ENCODE measurements at regions not wholly inside any gene's neighbourhood (a gene's known extent, or its start where the extent isn't known, plus 50 kb on each side); places are given as distances from the start of the nearest gene placed in this dataset.

GRCh38 chr11:8833568-8834315 lies 77.2 kb upstream of the AKIP1 start:
- DNase-seq (ENCODE audit: low read depth), result no peak
- no peak overlapping the region for H3K4me3 ChIP-seq (replicated peaks; ENCODE audit: low read depth, low read length)
- TF ChIP-seq CTCF (IDR thresholded peaks at IDR 0.05; ENCODE audit: low read length, missing control alignments), result no peak

GRCh38 chr11:8834379-8834778 lies 76.6 kb upstream of the AKIP1 start:
- no peak overlapping the region for H3K4me3 ChIP-seq (replicated peaks; ENCODE audit: low read depth, low read length)

GRCh38 chr11:8838248-8838647 lies 72.7 kb upstream of the AKIP1 start:
- TF ChIP-seq CTCF (IDR thresholded peaks at IDR 0.05; ENCODE audit: low read length, missing control alignments), result no peak
- DNase-seq (ENCODE audit: low read depth), result peak; percentile 85
- H3K4me3 ChIP-seq (replicated peaks; ENCODE audit: low read depth, low read length), result no peak overlapping the region

More at GRCh38 chr11:8834379-8834778, 76.6 kb upstream of the AKIP1 start:
- DNase-seq (ENCODE audit: low read depth), result no peak
- no peak for TF ChIP-seq CTCF (IDR thresholded peaks at IDR 0.05; ENCODE audit: low read length, missing control alignments)

GRCh38 chr11:8839306-8839956 lies 71.6 kb upstream of the AKIP1 start:
- DNase-seq (ENCODE audit: low read depth), result no peak
- no peak overlapping the region for H3K4me3 ChIP-seq (replicated peaks; ENCODE audit: low read depth, low read length)
- TF ChIP-seq CTCF (IDR thresholded peaks at IDR 0.05; ENCODE audit: low read length, missing control alignments), result no peak

- H3K4me3 ChIP-seq (replicated peaks; ENCODE audit: low read depth, low read length), result no peak overlapping the region
- DNase-seq (ENCODE audit: low read depth), result peak; percentile 47
- TF ChIP-seq CTCF (IDR thresholded peaks at IDR 0.05; ENCODE audit: low read length, missing control alignments), result no peak
Observed at GRCh38 chr11:8839957-8840945, 70.7 kb upstream of the AKIP1 start.

- DNase-seq (ENCODE audit: low read depth), result no peak
- H3K4me3 ChIP-seq (replicated peaks; ENCODE audit: low read depth, low read length), result no peak overlapping the region
- no peak for TF ChIP-seq CTCF (IDR thresholded peaks at IDR 0.05; ENCODE audit: low read length, missing control alignments)
Observed at GRCh38 chr11:8841899-8842298, 69.1 kb upstream of the AKIP1 start.

Measured in fibroblast of pulmonary artery (primary cell).